ENCODE measurements at regions not wholly inside any gene's neighbourhood (a gene's known extent, or its start where the extent isn't known, plus 50 kb on each side); places are given as distances from the start of the nearest gene placed in this dataset.

GRCh38 chr13:75920536-75920935 lies 284.4 kb downstream of the LMO7 start:
- FAIRE-seq (no peak), DNase-seq (ENCODE audit: insufficient read length, low spot score) (no peak)
- no peak for TF ChIP-seq CTCF (IDR thresholded peaks at IDR 0.05; ENCODE audit: insufficient read depth, missing control alignments)

GRCh38 chr13:75919660-75920199 lies 283.6 kb downstream of the LMO7 start:
- FAIRE-seq (no peak), DNase-seq (ENCODE audit: insufficient read length, low spot score) (no peak)
- TF ChIP-seq CTCF (IDR thresholded peaks at IDR 0.05; ENCODE audit: insufficient read depth, missing control alignments): no peak

GRCh38 chr13:75915066-75915465 lies 278.9 kb downstream of the LMO7 start:
- no peak for TF ChIP-seq CTCF (IDR thresholded peaks at IDR 0.05; ENCODE audit: insufficient read depth, missing control alignments)
- FAIRE-seq (no peak), DNase-seq (ENCODE audit: insufficient read length, low spot score) (no peak)

GRCh38 chr13:75913925-75914324 lies 277.8 kb downstream of the LMO7 start:
- no peak for FAIRE-seq
- DNase-seq (ENCODE audit: insufficient read length, low spot score): no peak
- no peak for TF ChIP-seq CTCF (IDR thresholded peaks at IDR 0.05; ENCODE audit: insufficient read depth, missing control alignments)

- no peak for DNase-seq (ENCODE audit: insufficient read length, low spot score)
- no peak for TF ChIP-seq CTCF (IDR thresholded peaks at IDR 0.05; ENCODE audit: insufficient read depth, missing control alignments)
- no peak for FAIRE-seq
These were observed 274.5 kb downstream of the LMO7 start for GRCh38 chr13:75910591-75910990.
